ENCODE measurements at regions not wholly inside any gene's neighbourhood (a gene's known extent, or its start where the extent isn't known, plus 50 kb on each side); places are given as distances from the start of the nearest gene placed in this dataset.

DNA sequence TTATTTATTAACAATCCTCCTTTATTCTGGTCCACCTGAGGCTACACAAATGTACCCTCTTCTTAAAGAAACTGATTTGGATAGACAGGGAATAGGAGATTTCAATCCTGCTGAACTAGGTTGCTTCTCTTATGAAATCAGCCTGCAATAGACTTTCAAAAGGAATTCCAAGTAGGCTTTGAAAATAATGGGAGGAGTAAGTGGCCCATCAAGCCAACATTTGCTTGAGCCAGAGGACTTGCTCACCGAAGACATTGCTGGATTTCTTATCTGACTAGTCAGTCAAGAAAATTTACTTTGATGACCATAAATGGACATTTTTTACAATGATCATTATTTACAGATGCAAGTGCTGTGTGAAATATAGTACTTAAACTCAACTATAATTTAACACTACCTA is 82.8 kb upstream of the RASSF8 start:
- Histone ChIP-seq H3K27ac (ENCODE audit: low read length) (no peak overlapping the region), H4K20me1 (ENCODE audit: low read length) (no peaks in the 10 kb centered on the region), H3K4me2 (ENCODE audit: low read length) (no peak overlapping the region), H3K9me2 (replicated peaks; ENCODE audit: low read length) (no peaks in the 10 kb centered on the region), H3K4me3 (ENCODE audit: low read length) (no peak overlapping the region), H3K79me2 (ENCODE audit: low read length) (no peaks in the 10 kb centered on the region), H3K27me3 (ENCODE audit: low read length) (no peaks in the 10 kb centered on the region), H2AFZ (ENCODE audit: low read length) (no peak overlapping the region), H3F3A (ENCODE audit: low read length, unreplicated experiment) (no peaks in the 10 kb centered on the region), H3K4me1 (ENCODE audit: insufficient read depth, low read length) (peaks cover 23% of the 10 kb centered on the region), H3K9ac (ENCODE audit: low read length) (no peak overlapping the region), H3K9me3 (ENCODE audit: low read length) (no peaks in the 10 kb centered on the region), H3K36me3 (ENCODE audit: low read depth, low read length) (no peaks in the 10 kb centered on the region)
- DNase-seq (no peak), ATAC-seq (no peak)
- TF ChIP-seq EZH2 (IDR thresholded peaks at IDR 0.05; ENCODE audit: low read length, unreplicated experiment) (no peak), EZH2phosphoT487 (IDR thresholded peaks at IDR 0.05; ENCODE audit: borderline replicate concordance, low read length) (no peak)
- TF ChIP-seq, protein P1, sequence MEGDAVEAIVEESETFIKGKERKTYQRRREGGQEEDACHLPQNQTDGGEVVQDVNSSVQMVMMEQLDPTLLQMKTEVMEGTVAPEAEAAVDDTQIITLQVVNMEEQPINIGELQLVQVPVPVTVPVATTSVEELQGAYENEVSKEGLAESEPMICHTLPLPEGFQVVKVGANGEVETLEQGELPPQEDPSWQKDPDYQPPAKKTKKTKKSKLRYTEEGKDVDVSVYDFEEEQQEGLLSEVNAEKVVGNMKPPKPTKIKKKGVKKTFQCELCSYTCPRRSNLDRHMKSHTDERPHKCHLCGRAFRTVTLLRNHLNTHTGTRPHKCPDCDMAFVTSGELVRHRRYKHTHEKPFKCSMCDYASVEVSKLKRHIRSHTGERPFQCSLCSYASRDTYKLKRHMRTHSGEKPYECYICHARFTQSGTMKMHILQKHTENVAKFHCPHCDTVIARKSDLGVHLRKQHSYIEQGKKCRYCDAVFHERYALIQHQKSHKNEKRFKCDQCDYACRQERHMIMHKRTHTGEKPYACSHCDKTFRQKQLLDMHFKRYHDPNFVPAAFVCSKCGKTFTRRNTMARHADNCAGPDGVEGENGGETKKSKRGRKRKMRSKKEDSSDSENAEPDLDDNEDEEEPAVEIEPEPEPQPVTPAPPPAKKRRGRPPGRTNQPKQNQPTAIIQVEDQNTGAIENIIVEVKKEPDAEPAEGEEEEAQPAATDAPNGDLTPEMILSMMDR (conservative IDR thresholded peaks at IDR 0.05; ENCODE audit: low read depth, low read length) = no peak
- POLR2A ChIA-PET (ENCODE audit: unreplicated experiment) = no interaction called here
- intact Hi-C loops (cut with micrococcal nuclease) = no loop called here
- CTCF ChIA-PET = no interaction called here
- BruUV-seq (replicated peaks) = no TSS peak

DNA sequence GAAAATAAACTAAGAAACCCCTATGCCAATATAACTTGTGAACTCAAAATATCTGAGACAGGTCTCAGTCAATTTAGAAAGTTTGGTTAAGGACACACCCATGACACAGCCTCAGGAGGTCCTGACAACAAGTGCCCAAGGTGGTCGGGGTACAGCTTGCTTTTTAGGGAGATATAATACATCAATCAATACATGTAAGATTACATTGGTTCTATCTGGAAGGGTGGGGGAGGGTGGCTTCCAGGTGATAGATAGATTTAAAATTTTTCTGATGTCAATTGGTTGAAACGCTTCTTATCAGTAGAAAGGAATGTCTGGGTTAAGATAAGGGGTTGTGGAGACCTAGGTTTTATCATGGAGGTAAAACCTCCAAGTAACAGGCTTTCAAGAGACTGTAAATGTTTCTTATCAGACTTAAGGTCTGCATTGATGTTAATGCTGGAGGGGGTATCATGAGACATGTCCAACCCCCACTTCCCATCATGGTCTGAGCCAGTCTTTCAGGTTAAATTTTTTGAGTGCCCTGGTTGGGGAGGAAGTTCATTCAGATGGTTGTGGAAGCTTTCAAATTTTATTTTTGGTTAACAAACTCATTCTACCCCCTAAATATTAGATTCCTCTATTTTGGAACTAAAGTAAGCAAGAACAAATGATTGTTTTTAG is 82.0 kb upstream of the RASSF8 start:
- ATAC-seq = no peak
- H4K20me1 ChIP-seq (ENCODE audit: low read length) = no peaks in the 10 kb centered on the region
- no peak overlapping the region for H3K27ac ChIP-seq (ENCODE audit: low read length)
- no peak for TF ChIP-seq EZH2phosphoT487 (IDR thresholded peaks at IDR 0.05; ENCODE audit: borderline replicate concordance, low read length)
- no peak for TF ChIP-seq EZH2 (IDR thresholded peaks at IDR 0.05; ENCODE audit: low read length, unreplicated experiment)
- TF ChIP-seq, protein P1 (conservative IDR thresholded peaks at IDR 0.05; ENCODE audit: low read depth, low read length) = no peak
- no peaks in the 10 kb centered on the region for H3K36me3 ChIP-seq (ENCODE audit: low read depth, low read length)
- no peaks in the 10 kb centered on the region for H3K79me2 ChIP-seq (ENCODE audit: low read length)
- peaks cover 23% of the 10 kb centered on the region for H3K4me1 ChIP-seq (ENCODE audit: insufficient read depth, low read length)
- ChIA-PET CTCF (no interaction called here), POLR2A (ENCODE audit: unreplicated experiment) (no interaction called here)
- H3F3A ChIP-seq (ENCODE audit: low read length, unreplicated experiment) = no peaks in the 10 kb centered on the region
- no peaks in the 10 kb centered on the region for H3K27me3 ChIP-seq (ENCODE audit: low read length)
- no peak overlapping the region for H3K4me3 ChIP-seq (ENCODE audit: low read length)
- H3K4me2 ChIP-seq (ENCODE audit: low read length) = no peak overlapping the region
- H3K9ac ChIP-seq (ENCODE audit: low read length) = no peak overlapping the region
- H3K9me3 ChIP-seq (ENCODE audit: low read length) = no peaks in the 10 kb centered on the region
- DNase-seq = no peak
- intact Hi-C loops (cut with micrococcal nuclease) = no loop called here
- H2AFZ ChIP-seq (ENCODE audit: low read length) = no peak overlapping the region
- no TSS peak for BruUV-seq (replicated peaks)
- H3K9me2 ChIP-seq (replicated peaks; ENCODE audit: low read length) = no peaks in the 10 kb centered on the region

DNA sequence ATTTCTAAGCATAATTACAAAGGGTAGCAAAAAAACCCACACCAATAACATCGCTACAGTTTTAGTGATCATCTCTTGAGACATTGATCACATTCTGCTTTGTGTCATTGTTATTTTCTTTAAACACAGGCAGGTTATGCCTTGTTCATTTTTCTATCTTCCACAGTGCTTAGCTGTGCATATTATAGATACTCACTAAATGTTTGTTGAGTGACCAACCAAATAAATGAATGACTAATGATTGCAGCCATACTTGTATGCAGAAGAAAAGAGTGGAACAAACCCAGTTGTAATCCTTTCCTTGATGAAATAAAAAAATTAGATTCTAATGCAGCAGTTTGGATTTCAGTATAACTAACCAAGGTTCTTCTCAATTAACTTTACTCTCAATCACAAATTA is 81.0 kb upstream of the RASSF8 start:
- no peaks in the 10 kb centered on the region for H3K79me2 ChIP-seq (ENCODE audit: low read length)
- H3K27me3 ChIP-seq (ENCODE audit: low read length) = no peaks in the 10 kb centered on the region
- no peaks in the 10 kb centered on the region for H4K20me1 ChIP-seq (ENCODE audit: low read length)
- no peak overlapping the region for H3K27ac ChIP-seq (ENCODE audit: low read length)
- intact Hi-C loops (cut with micrococcal nuclease) = no loop called here
- ChIA-PET POLR2A (ENCODE audit: unreplicated experiment) (interaction anchor here (0.5 kb wide), 1 partner anchor 11 kb away, joined by 7 read pairs; no protein-coding TSS in a partner anchor), CTCF (no interaction called here)
- H3K4me2 ChIP-seq (ENCODE audit: low read length) = 0 out of 2 replicates have a peak overlapping the region, but pooled peaks have one; percentile 0
- H3K9ac ChIP-seq (ENCODE audit: low read length) = no peak overlapping the region
- no peak for TF ChIP-seq EZH2 (IDR thresholded peaks at IDR 0.05; ENCODE audit: low read length, unreplicated experiment)
- TF ChIP-seq, protein P1 (conservative IDR thresholded peaks at IDR 0.05; ENCODE audit: low read depth, low read length) = no peak
- H3F3A ChIP-seq (ENCODE audit: low read length, unreplicated experiment) = no peaks in the 10 kb centered on the region
- no peaks in the 10 kb centered on the region for H3K9me3 ChIP-seq (ENCODE audit: low read length)
- peaks cover 14% of the 10 kb centered on the region for H3K4me1 ChIP-seq (ENCODE audit: insufficient read depth, low read length)
- no TSS peak for BruUV-seq (replicated peaks)
- no peak overlapping the region for H2AFZ ChIP-seq (ENCODE audit: low read length)
- DNase-seq (peak; percentile 79), ATAC-seq (peak; percentile 97)
- no peak overlapping the region for H3K4me3 ChIP-seq (ENCODE audit: low read length)
- H3K36me3 ChIP-seq (ENCODE audit: low read depth, low read length) = no peaks in the 10 kb centered on the region
- no peaks in the 10 kb centered on the region for H3K9me2 ChIP-seq (replicated peaks; ENCODE audit: low read length)
